ENCODE measurements at regions not wholly inside any gene's neighbourhood (a gene's known extent, or its start where the extent isn't known, plus 50 kb on each side); places are given as distances from the start of the nearest gene placed in this dataset.

- BruUV-seq (replicated peaks): no TSS peak
- Mint-ChIP-seq H3K27me3 (ENCODE audit: insufficient read depth, unreplicated experiment) (no peaks in the 10 kb centered on the region), H3K9me3 (ENCODE audit: unreplicated experiment) (no peaks in the 10 kb centered on the region), H3K4me1 (ENCODE audit: insufficient read depth, unreplicated experiment) (no peaks in the 10 kb centered on the region), H3K36me3 (ENCODE audit: insufficient read depth, unreplicated experiment) (no peaks in the 10 kb centered on the region), H3K4me3 (ENCODE audit: unreplicated experiment) (no peak overlapping the region), H3K27ac (ENCODE audit: low read depth, unreplicated experiment) (no peak overlapping the region)
- TF ChIP-seq, protein P1, sequence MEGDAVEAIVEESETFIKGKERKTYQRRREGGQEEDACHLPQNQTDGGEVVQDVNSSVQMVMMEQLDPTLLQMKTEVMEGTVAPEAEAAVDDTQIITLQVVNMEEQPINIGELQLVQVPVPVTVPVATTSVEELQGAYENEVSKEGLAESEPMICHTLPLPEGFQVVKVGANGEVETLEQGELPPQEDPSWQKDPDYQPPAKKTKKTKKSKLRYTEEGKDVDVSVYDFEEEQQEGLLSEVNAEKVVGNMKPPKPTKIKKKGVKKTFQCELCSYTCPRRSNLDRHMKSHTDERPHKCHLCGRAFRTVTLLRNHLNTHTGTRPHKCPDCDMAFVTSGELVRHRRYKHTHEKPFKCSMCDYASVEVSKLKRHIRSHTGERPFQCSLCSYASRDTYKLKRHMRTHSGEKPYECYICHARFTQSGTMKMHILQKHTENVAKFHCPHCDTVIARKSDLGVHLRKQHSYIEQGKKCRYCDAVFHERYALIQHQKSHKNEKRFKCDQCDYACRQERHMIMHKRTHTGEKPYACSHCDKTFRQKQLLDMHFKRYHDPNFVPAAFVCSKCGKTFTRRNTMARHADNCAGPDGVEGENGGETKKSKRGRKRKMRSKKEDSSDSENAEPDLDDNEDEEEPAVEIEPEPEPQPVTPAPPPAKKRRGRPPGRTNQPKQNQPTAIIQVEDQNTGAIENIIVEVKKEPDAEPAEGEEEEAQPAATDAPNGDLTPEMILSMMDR (IDR thresholded peaks at IDR 0.05; ENCODE audit: unreplicated experiment): no peak
- ChIA-PET POLR2A (no interaction called here), CTCF (no interaction called here)
- intact Hi-C loops (cut with micrococcal nuclease): no loop called here
- no peak for DNase-seq (ENCODE audit: unreplicated experiment)
Measured at GRCh38 chr2:147438882-147439281, 405.9 kb upstream of the ACVR2A start.

DNA sequence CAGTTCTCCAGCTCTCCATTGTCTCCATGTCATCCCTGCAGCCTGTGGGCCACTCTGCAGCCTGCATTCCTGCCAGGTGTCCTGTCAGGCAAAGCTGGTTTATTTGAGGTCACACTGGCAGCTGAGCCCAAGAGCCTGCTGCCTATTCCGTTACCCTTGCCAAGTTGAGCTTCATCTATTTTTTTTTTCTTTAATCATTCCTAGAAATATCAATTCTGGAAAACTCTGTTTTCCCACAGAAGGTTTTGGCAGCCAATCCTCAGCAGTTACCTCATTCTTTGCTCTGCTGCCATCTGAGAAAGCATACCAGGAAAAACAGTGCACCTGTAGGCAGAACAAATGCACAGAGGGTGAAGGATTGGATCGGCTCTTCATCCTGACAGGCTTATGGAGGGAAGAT is 411.0 kb upstream of the ACVR2A start:
- Mint-ChIP-seq H3K27ac (ENCODE audit: low read depth, unreplicated experiment) (no peak overlapping the region), H3K4me3 (ENCODE audit: unreplicated experiment) (no peak overlapping the region), H3K9me3 (ENCODE audit: unreplicated experiment) (no peaks in the 10 kb centered on the region), H3K27me3 (ENCODE audit: insufficient read depth, unreplicated experiment) (no peaks in the 10 kb centered on the region), H3K4me1 (ENCODE audit: insufficient read depth, unreplicated experiment) (no peaks in the 10 kb centered on the region), H3K36me3 (ENCODE audit: insufficient read depth, unreplicated experiment) (no peaks in the 10 kb centered on the region)
- BruUV-seq (replicated peaks): no TSS peak
- TF ChIP-seq, protein P1 (IDR thresholded peaks at IDR 0.05; ENCODE audit: unreplicated experiment): no peak
- intact Hi-C loops (cut with micrococcal nuclease): no loop called here
- ChIA-PET CTCF (interaction anchor here (0.7 to 1.0 kb wide), 2 partner anchors 19 to 36 kb away, joined by 3 to 4 read pairs; no protein-coding TSS in a partner anchor), POLR2A (no interaction called here)
- DNase-seq (ENCODE audit: unreplicated experiment): no peak

GRCh38 chr2:147430408-147430807 is 414.4 kb upstream of the ACVR2A start:
- intact Hi-C loops (cut with micrococcal nuclease): no loop called here
- Mint-ChIP-seq H3K27ac (ENCODE audit: low read depth, unreplicated experiment) (no peak overlapping the region), H3K4me1 (ENCODE audit: insufficient read depth, unreplicated experiment) (no peaks in the 10 kb centered on the region), H3K36me3 (ENCODE audit: insufficient read depth, unreplicated experiment) (no peaks in the 10 kb centered on the region), H3K27me3 (ENCODE audit: insufficient read depth, unreplicated experiment) (no peaks in the 10 kb centered on the region), H3K4me3 (ENCODE audit: unreplicated experiment) (no peak overlapping the region), H3K9me3 (ENCODE audit: unreplicated experiment) (no peaks in the 10 kb centered on the region)
- DNase-seq (ENCODE audit: unreplicated experiment): no peak
- ChIA-PET POLR2A (no interaction called here), CTCF (interaction anchor here (0.6 kb wide), 1 partner anchor 21 kb away, joined by 3 read pairs; no protein-coding TSS in a partner anchor)
- BruUV-seq (replicated peaks): no TSS peak
- TF ChIP-seq, protein P1 (IDR thresholded peaks at IDR 0.05; ENCODE audit: unreplicated experiment): no peak

DNA sequence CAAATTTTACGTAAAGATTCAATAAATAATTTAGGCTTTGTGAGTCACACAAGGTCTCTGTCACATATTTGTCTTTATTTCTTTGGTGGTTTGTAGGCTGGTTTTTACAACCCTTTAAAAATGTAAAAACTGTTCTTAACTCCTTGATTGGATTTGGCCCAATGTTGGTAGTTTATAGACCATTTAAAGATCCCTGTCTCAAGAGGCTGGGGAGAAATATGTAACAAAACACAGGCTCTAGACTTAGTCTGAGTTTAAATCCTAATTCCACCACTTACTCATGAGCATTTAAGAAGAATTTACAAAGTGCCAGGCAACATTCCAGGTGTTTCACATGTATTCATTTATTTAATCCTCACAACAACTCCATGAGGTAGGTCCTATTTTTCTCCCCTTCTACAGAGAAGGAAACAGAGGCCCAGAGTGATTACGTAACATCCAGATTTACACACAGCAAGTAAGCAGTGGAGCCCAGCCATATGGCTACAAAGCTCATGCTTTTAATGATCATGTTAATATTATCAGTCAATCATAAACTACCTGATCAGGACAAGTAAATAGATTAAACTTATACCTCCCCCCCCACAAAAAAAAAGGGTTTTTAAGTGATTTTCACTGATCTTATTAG is 416.6 kb upstream of the ACVR2A start:
- BruUV-seq (replicated peaks): no TSS peak
- Mint-ChIP-seq H3K36me3 (ENCODE audit: insufficient read depth, unreplicated experiment) (no peaks in the 10 kb centered on the region), H3K4me3 (ENCODE audit: unreplicated experiment) (no peak overlapping the region), H3K9me3 (ENCODE audit: unreplicated experiment) (no peaks in the 10 kb centered on the region), H3K27me3 (ENCODE audit: insufficient read depth, unreplicated experiment) (no peaks in the 10 kb centered on the region), H3K27ac (ENCODE audit: low read depth, unreplicated experiment) (no peak overlapping the region), H3K4me1 (ENCODE audit: insufficient read depth, unreplicated experiment) (no peaks in the 10 kb centered on the region)
- intact Hi-C loops (cut with micrococcal nuclease): no loop called here
- TF ChIP-seq, protein P1 (IDR thresholded peaks at IDR 0.05; ENCODE audit: unreplicated experiment): no peak
- CTCF ChIA-PET: no interaction called here
- POLR2A ChIA-PET: interaction anchor here (0.7 kb wide), 1 partner anchor 59 kb away, joined by 3 read pairs; no protein-coding TSS in a partner anchor
- no peak for DNase-seq (ENCODE audit: unreplicated experiment)

Measured in MCF 10A (cell line).